ENCODE measurements at regions not wholly inside any gene's neighbourhood (a gene's known extent, or its start where the extent isn't known, plus 50 kb on each side); places are given as distances from the start of the nearest gene placed in this dataset.

- TF ChIP-seq CTCF (IDR thresholded peaks at IDR 0.05): no peak
- TF ChIP-seq POLR2A (IDR thresholded peaks at IDR 0.05): no peak
Observed at GRCh38 chr10:61172182-61172926, 228.4 kb upstream of the RHOBTB1 start.

Measured in Peyer's patch (tissue), 4 donors.